HEK293T (cell line): ENCODE measurements at regions not wholly inside any gene's neighbourhood (a gene's known extent, or its start where the extent isn't known, plus 50 kb on each side); places are given as distances from the start of the nearest gene placed in this dataset.

Source experiments
- BHLHE40 ChIP-seq: fragments of 450-650 bp; IDR thresholded peaks from 2 replicates; pipeline ENCODE4 v1.6.1; 2016; ENCODE audit warnings: mild to moderate bottlenecking, moderate library complexity, borderline replicate concordance
- FOXA1 ChIP-seq: fragments of 450-650 bp; IDR thresholded peaks from 2 replicates; pipeline ENCODE4 v1.6.1; 2016; ENCODE audit warnings: mild to moderate bottlenecking
- FOXK2 ChIP-seq: fragments of 450-650 bp; IDR thresholded peaks from 2 replicates; pipeline ENCODE4 v1.6.1; 2016; ENCODE audit warnings: mild to moderate bottlenecking
- FOXM1 ChIP-seq: fragments of 450-650 bp; IDR thresholded peaks from 2 replicates; pipeline ENCODE4 v1.6.1; 2017; ENCODE audit warnings: mild to moderate bottlenecking, borderline replicate concordance
- L3MBTL2 ChIP-seq: fragments of 450-650 bp; conservative IDR thresholded peaks from 2 replicates; pipeline ENCODE4 v1.6.1; 2016; ENCODE audit warnings: mild to moderate bottlenecking
- LEF1 ChIP-seq: fragments of 450-650 bp; IDR thresholded peaks from 2 replicates; pipeline ENCODE4 v1.6.1; 2017; ENCODE audit warnings: mild to moderate bottlenecking, borderline replicate concordance
- SP1 ChIP-seq: fragments of 450-650 bp; IDR thresholded peaks from 2 replicates; pipeline ENCODE4 v1.6.1; 2017
- SUZ12 ChIP-seq: fragments of 450-650 bp; IDR thresholded peaks from 2 replicates; pipeline ENCODE4 v1.6.1; 2016; ENCODE audit warnings: mild to moderate bottlenecking
- TARDBP ChIP-seq: fragments of 450-650 bp; IDR thresholded peaks from 2 replicates; pipeline ENCODE4 v1.6.1; 2016

- TF ChIP-seq BHLHE40 (no peak), TARDBP (no peak), FOXK2 (no peak), FOXM1 (no peak), FOXA1 (no peak), SUZ12 (no peak), L3MBTL2 (no peak), SP1 (no peak), LEF1 (no peak)
Observed at GRCh38 chr3:156044634-156044975, 75.8 kb upstream of the KCNAB1 start.
